CD8-positive, alpha-beta memory T cell (primary cell): ENCODE measurements at regions not wholly inside any gene's neighbourhood (a gene's known extent, or its start where the extent isn't known, plus 50 kb on each side); places are given as distances from the start of the nearest gene placed in this dataset.

Experiments
- CTCF ChIA-PET: fragments of 350-600 bp; sonication (Branson Sonifier 250); formaldehyde crosslinking; loops from one replicate; lab custom pipeline; 2021; ENCODE audit warnings: antibody characterized with exemption; lab: Charles Lee
- POLR2A ChIA-PET: fragments of 350-600 bp; sonication (Branson Sonifier 250); formaldehyde crosslinking; loops from one replicate; lab custom pipeline; 2021; ENCODE audit warnings: antibody characterized with exemption; lab: Charles Lee
- DNase-seq, 5 donors: peaks; one replicate each; pipeline versions ENCODE4 v3.0.0 to v3.0.0-alpha.2; 2020 to 2022; ENCODE audit warnings: mixed read lengths in 1 of 5
- H3K27ac ChIP-seq: one replicate; pipeline ENCODE4 v1.7.0; 2013; ENCODE audit warnings: low read depth, mild to moderate bottlenecking, low read length, moderate library complexity
- H3K27me3 ChIP-seq: 2 replicates; pipeline ENCODE4 v1.7.0; 2013; ENCODE audit warnings: low read length, mild to moderate bottlenecking; ENCODE audit not compliant: insufficient read depth, poor library complexity, severe bottlenecking
- H3K36me3 ChIP-seq: 2 replicates; pipeline ENCODE4 v1.7.0; 2013; ENCODE audit warnings: mild to moderate bottlenecking, low read length, moderate library complexity; ENCODE audit not compliant: insufficient read depth
- H3K4me1 ChIP-seq: 2 replicates; pipeline ENCODE4 v1.7.0; 2013; ENCODE audit warnings: mild to moderate bottlenecking, low read length, moderate library complexity; ENCODE audit not compliant: insufficient read depth
- H3K4me3 ChIP-seq: 2 replicates; pipeline ENCODE4 v1.7.0; 2013; ENCODE audit warnings: mild to moderate bottlenecking, low read length
- H3K9me3 ChIP-seq: 2 replicates; pipeline ENCODE4 v1.7.0; 2013; ENCODE audit warnings: mild to moderate bottlenecking, low read length
- H3K27ac Mint-ChIP-seq, 8 donors: one replicate each; pipeline ENCODE4 v1.8.0; 2020 to 2021; ENCODE audit warnings: mixed read lengths in 8 of 8, mild to moderate bottlenecking in 6 of 8, inconsistent platforms in 3 of 8, moderate library complexity in 3 of 8
- H3K27me3 Mint-ChIP-seq, 2 donors: one replicate each; pipeline ENCODE4 v1.8.0; 2020 to 2021; ENCODE audit warnings: mixed read lengths in 2 of 2, mild to moderate bottlenecking in 1 of 2, moderate library complexity in 1 of 2
- H3K36me3 Mint-ChIP-seq, 3 donors: one replicate each; pipeline ENCODE4 v1.8.0; 2020 to 2021; ENCODE audit warnings: mixed read lengths in 3 of 3, inconsistent platforms in 1 of 3, mild to moderate bottlenecking in 1 of 3
- H3K4me1 Mint-ChIP-seq, 3 donors: one replicate each; pipeline ENCODE4 v1.8.0; 2020 to 2021; ENCODE audit warnings: mixed read lengths in 3 of 3, inconsistent platforms in 1 of 3, mild to moderate bottlenecking in 1 of 3
- H3K4me3 Mint-ChIP-seq, 7 donors: one replicate each; pipeline ENCODE4 v1.8.0; 2020 to 2021; ENCODE audit warnings: mixed read lengths in 7 of 7, mild to moderate bottlenecking in 6 of 7, moderate library complexity in 4 of 7, inconsistent platforms in 2 of 7
- H3K9me3 Mint-ChIP-seq, 5 donors: one replicate each; pipeline ENCODE4 v1.8.0; 2020 to 2022; ENCODE audit warnings: mixed read lengths in 5 of 5, mild to moderate bottlenecking in 3 of 5, moderate library complexity in 2 of 5, inconsistent platforms in 1 of 5

- Mint-ChIP-seq H3K27ac (no peak overlapping the region), H3K4me3 (no peak overlapping the region), H3K9me3 (peaks cover 6 to 29% (median 25%) of the 10 kb centered on the region in 5 donors), H3K36me3 (peaks cover 0 to 4% (median 2%) of the 10 kb centered on the region in 3 donors), H3K27me3 (peaks cover 2 to 4% of the 10 kb centered on the region in 2 donors), H3K4me1 (no peaks in the 10 kb centered on the region)
- no peak for DNase-seq
- Histone ChIP-seq H3K4me1 (no peaks in the 10 kb centered on the region), H3K27ac (no peak overlapping the region), H3K4me3 (no peak overlapping the region), H3K36me3 (no peaks in the 10 kb centered on the region), H3K27me3 (no peaks in the 10 kb centered on the region), H3K9me3 (no peaks in the 10 kb centered on the region)
- POLR2A ChIA-PET, result no interaction called here
- CTCF ChIA-PET, result no interaction called here
Observed at GRCh38 chr16:10232757-10233156, 50.5 kb upstream of the GRIN2A start.

- H3K27me3 Mint-ChIP-seq, result peaks cover 11 to 24% of the 10 kb centered on the region in 2 donors
- no peaks in the 10 kb centered on the region for H3K4me1 Mint-ChIP-seq
- Histone ChIP-seq H3K4me3 (no peak overlapping the region), H3K9me3 (no peaks in the 10 kb centered on the region), H3K36me3 (no peaks in the 10 kb centered on the region), H3K4me1 (no peaks in the 10 kb centered on the region), H3K27ac (no peak overlapping the region), H3K27me3 (peaks cover 7% of the 10 kb centered on the region)
- ChIA-PET CTCF (no interaction called here), POLR2A (no interaction called here)
- H3K36me3 Mint-ChIP-seq, result no peaks in the 10 kb centered on the region
- no peak overlapping the region for H3K27ac Mint-ChIP-seq
- H3K4me3 Mint-ChIP-seq, result no peak overlapping the region
- no peaks in the 10 kb centered on the region for H3K9me3 Mint-ChIP-seq
- DNase-seq, result no peak
Observed at GRCh38 chr16:10239640-10240039, 57.4 kb upstream of the GRIN2A start.

GRCh38 chr16:10240854-10241613, 58.8 kb upstream of the GRIN2A start:
- no peak for DNase-seq
- Histone ChIP-seq H3K9me3 (no peaks in the 10 kb centered on the region), H3K4me3 (no peak overlapping the region), H3K27ac (no peak overlapping the region), H3K4me1 (no peaks in the 10 kb centered on the region), H3K36me3 (no peaks in the 10 kb centered on the region), H3K27me3 (peaks cover 7% of the 10 kb centered on the region)
- Mint-ChIP-seq H3K27me3 (peaks cover 17 to 24% of the 10 kb centered on the region in 2 donors), H3K9me3 (no peaks in the 10 kb centered on the region), H3K27ac (no peak overlapping the region), H3K4me3 (no peak overlapping the region), H3K4me1 (no peaks in the 10 kb centered on the region), H3K36me3 (no peaks in the 10 kb centered on the region)
- POLR2A ChIA-PET, result no interaction called here
- CTCF ChIA-PET, result no interaction called here

GRCh38 chr16:10242097-10242496, 59.9 kb upstream of the GRIN2A start:
- H3K4me1 ChIP-seq, result no peaks in the 10 kb centered on the region
- H3K27me3 ChIP-seq, result peaks cover 7% of the 10 kb centered on the region
- ChIA-PET POLR2A (no interaction called here), CTCF (no interaction called here)
- H3K36me3 Mint-ChIP-seq, result no peaks in the 10 kb centered on the region
- no peaks in the 10 kb centered on the region for H3K9me3 ChIP-seq
- peaks cover 17 to 24% of the 10 kb centered on the region in 2 donors for H3K27me3 Mint-ChIP-seq
- H3K27ac Mint-ChIP-seq, result no peak overlapping the region
- H3K36me3 ChIP-seq, result no peaks in the 10 kb centered on the region
- no peak overlapping the region for H3K4me3 Mint-ChIP-seq
- H3K4me3 ChIP-seq, result no peak overlapping the region
- H3K4me1 Mint-ChIP-seq, result no peaks in the 10 kb centered on the region
- DNase-seq, result no peak
- H3K9me3 Mint-ChIP-seq, result no peaks in the 10 kb centered on the region
- no peak overlapping the region for H3K27ac ChIP-seq

- CTCF ChIA-PET, result no interaction called here
Observed at GRCh38 chr16:10242916-10243315, 60.7 kb upstream of the GRIN2A start.

GRCh38 chr16:10245002-10245401, 62.8 kb upstream of the GRIN2A start:
- Mint-ChIP-seq H3K27ac (no peak overlapping the region), H3K4me1 (no peaks in the 10 kb centered on the region), H3K27me3 (peaks cover 10 to 17% of the 10 kb centered on the region in 2 donors), H3K36me3 (no peaks in the 10 kb centered on the region), H3K9me3 (no peaks in the 10 kb centered on the region), H3K4me3 (no peak overlapping the region)
- Histone ChIP-seq H3K9me3 (no peaks in the 10 kb centered on the region), H3K36me3 (no peaks in the 10 kb centered on the region), H3K4me1 (no peaks in the 10 kb centered on the region), H3K27ac (no peak overlapping the region), H3K27me3 (peaks cover 7% of the 10 kb centered on the region), H3K4me3 (no peak overlapping the region)
- ChIA-PET POLR2A (no interaction called here), CTCF (interaction anchor here (1.0 kb wide), 1 partner anchor 12 kb away, joined by 4 read pairs; no protein-coding TSS in a partner anchor)
- no peak for DNase-seq

More at GRCh38 chr16:10242916-10243315, 60.7 kb upstream of the GRIN2A start:
- Mint-ChIP-seq H3K4me3 (no peak overlapping the region), H3K27ac (no peak overlapping the region), H3K4me1 (no peaks in the 10 kb centered on the region), H3K36me3 (no peaks in the 10 kb centered on the region), H3K27me3 (peaks cover 17 to 24% of the 10 kb centered on the region in 2 donors), H3K9me3 (no peaks in the 10 kb centered on the region)
- no peaks in the 10 kb centered on the region for H3K36me3 ChIP-seq
- no peak overlapping the region for H3K4me3 ChIP-seq
- DNase-seq, result no peak
- H3K9me3 ChIP-seq, result no peaks in the 10 kb centered on the region
- no peaks in the 10 kb centered on the region for H3K4me1 ChIP-seq
- POLR2A ChIA-PET, result no interaction called here
- H3K27me3 ChIP-seq, result peaks cover 7% of the 10 kb centered on the region
- no peak overlapping the region for H3K27ac ChIP-seq

GRCh38 chr16:10250137-10250828, 68.1 kb upstream of the GRIN2A start:
- H3K27ac Mint-ChIP-seq, result no peak overlapping the region
- no peak overlapping the region for H3K4me3 Mint-ChIP-seq
- no peaks in the 10 kb centered on the region for H3K4me1 Mint-ChIP-seq

GRCh38 chr16:10252155-10252554, 69.9 kb upstream of the GRIN2A start:
- Mint-ChIP-seq H3K4me1 (peaks cover 8 to 9% (median 9%) of the 10 kb centered on the region in 3 donors), H3K27me3 (peaks cover 9 to 15% of the 10 kb centered on the region in 2 donors), H3K27ac (no peak overlapping the region), H3K4me3 (no peak overlapping the region), H3K9me3 (no peaks in the 10 kb centered on the region), H3K36me3 (peaks cover 0 to 1% (median 0%) of the 10 kb centered on the region in 3 donors)
- Histone ChIP-seq H3K4me3 (no peak overlapping the region), H3K36me3 (no peaks in the 10 kb centered on the region), H3K9me3 (no peaks in the 10 kb centered on the region), H3K27me3 (no peaks in the 10 kb centered on the region), H3K27ac (no peak overlapping the region), H3K4me1 (peaks cover 3% of the 10 kb centered on the region)
- ChIA-PET CTCF (interaction anchor here (1.7 kb wide), 1 partner anchor 258 kb away, joined by 6 read pairs; no protein-coding TSS in a partner anchor), POLR2A (no interaction called here)
- DNase-seq, result no peak

More at GRCh38 chr16:10250137-10250828, 68.1 kb upstream of the GRIN2A start:
- no peak for DNase-seq
- H3K9me3 ChIP-seq, result no peaks in the 10 kb centered on the region
- no peak overlapping the region for H3K27ac ChIP-seq
- ChIA-PET CTCF (no interaction called here), POLR2A (no interaction called here)
- H3K27me3 ChIP-seq, result no peaks in the 10 kb centered on the region
- Mint-ChIP-seq H3K9me3 (no peaks in the 10 kb centered on the region), H3K36me3 (peaks cover 0 to 1% (median 0%) of the 10 kb centered on the region in 3 donors), H3K27me3 (peaks cover 4 to 9% of the 10 kb centered on the region in 2 donors)
- no peak overlapping the region for H3K4me3 ChIP-seq
- no peaks in the 10 kb centered on the region for H3K4me1 ChIP-seq
- no peaks in the 10 kb centered on the region for H3K36me3 ChIP-seq
